T-helper 2 cell treated with Interferon-gamma antibody and Interleukin-4, amounts not matched to agents 5 μg/mL and 100 μg/mL, for 36 hours (primary cell): ENCODE measurements at regions not wholly inside any gene's neighbourhood (a gene's known extent, or its start where the extent isn't known, plus 50 kb on each side); places are given as distances from the start of the nearest gene placed in this dataset.
"Not testable (repeated sequence)": the region's sequence is repeated elsewhere in the genome, so short reads cannot be mapped to it uniquely, and the experiment has no call there.

ENCODE experiments used
- DNase-seq: peaks from one replicate; pipeline ENCODE4 v3.0.0; 2021; ENCODE audit warnings: low spot score
- H3K27ac Mint-ChIP-seq: one replicate; pipeline ENCODE4 v1.8.0; 2021; ENCODE audit warnings: mild to moderate bottlenecking, mixed read lengths
- H3K27me3 Mint-ChIP-seq: one replicate; pipeline ENCODE4 v1.8.0; 2021; ENCODE audit warnings: low read depth, mixed read lengths
- H3K36me3 Mint-ChIP-seq: one replicate; pipeline ENCODE4 v1.8.0; 2021; ENCODE audit warnings: low read depth, mixed read lengths
- H3K4me1 Mint-ChIP-seq: one replicate; pipeline ENCODE4 v1.8.0; 2021; ENCODE audit warnings: low read depth, mixed read lengths
- H3K4me3 Mint-ChIP-seq: one replicate; pipeline ENCODE4 v1.8.0; 2022; ENCODE audit warnings: mild to moderate bottlenecking, moderate library complexity, mixed read lengths
- H3K9me3 Mint-ChIP-seq: one replicate; pipeline ENCODE4 v1.8.0; 2021; ENCODE audit warnings: mixed read lengths

GRCh38 chr11:64428693-64429092 lies 69.7 kb downstream of the RPS6KA4 start:
- H3K4me3 Mint-ChIP-seq: no peak overlapping the region
- H3K4me1 Mint-ChIP-seq: no peaks in the 10 kb centered on the region
- H3K27ac Mint-ChIP-seq: no peak overlapping the region
- H3K36me3 Mint-ChIP-seq: no peaks in the 10 kb centered on the region
- no peaks in the 10 kb centered on the region for H3K9me3 Mint-ChIP-seq
- H3K27me3 Mint-ChIP-seq: no peaks in the 10 kb centered on the region
- no peak for DNase-seq

- Mint-ChIP-seq H3K9me3 (no peaks in the 10 kb centered on the region), H3K4me3 (no peak overlapping the region), H3K27ac (no peak overlapping the region), H3K27me3 (no peaks in the 10 kb centered on the region), H3K36me3 (no peaks in the 10 kb centered on the region), H3K4me1 (no peaks in the 10 kb centered on the region)
- DNase-seq: no peak
Observed at GRCh38 chr11:64429970-64430369, 71.0 kb downstream of the RPS6KA4 start.

- H3K9me3 Mint-ChIP-seq: no peaks in the 10 kb centered on the region
- H3K27ac Mint-ChIP-seq: no peak overlapping the region
Observed at GRCh38 chr11:64430645-64431044, 71.7 kb downstream of the RPS6KA4 start.

GRCh38 chr11:64436000-64436399 lies 77.0 kb downstream of the RPS6KA4 start:
- Mint-ChIP-seq H3K27ac (no peak overlapping the region), H3K36me3 (no peaks in the 10 kb centered on the region), H3K27me3 (peaks cover 9% of the 10 kb centered on the region), H3K4me1 (no peaks in the 10 kb centered on the region), H3K9me3 (no peaks in the 10 kb centered on the region), H3K4me3 (no peak overlapping the region)
- no peak for DNase-seq

More at GRCh38 chr11:64430645-64431044, 71.7 kb downstream of the RPS6KA4 start:
- H3K36me3 Mint-ChIP-seq: no peaks in the 10 kb centered on the region
- H3K4me1 Mint-ChIP-seq: no peaks in the 10 kb centered on the region
- H3K4me3 Mint-ChIP-seq: no peak overlapping the region
- DNase-seq: no peak
- peaks cover 1% of the 10 kb centered on the region for H3K27me3 Mint-ChIP-seq

GRCh38 chr11:64437426-64437825 lies 78.5 kb downstream of the RPS6KA4 start:
- Mint-ChIP-seq H3K27ac (no peak overlapping the region), H3K4me1 (no peaks in the 10 kb centered on the region), H3K36me3 (no peaks in the 10 kb centered on the region), H3K9me3 (no peaks in the 10 kb centered on the region), H3K27me3 (peaks cover 12% of the 10 kb centered on the region), H3K4me3 (no peak overlapping the region)
- DNase-seq: no peak

- DNase-seq: no peak
- Mint-ChIP-seq H3K27me3 (peaks cover 12% of the 10 kb centered on the region), H3K27ac (no peak overlapping the region), H3K4me3 (no peak overlapping the region), H3K4me1 (no peaks in the 10 kb centered on the region), H3K36me3 (no peaks in the 10 kb centered on the region), H3K9me3 (no peaks in the 10 kb centered on the region)
Observed at GRCh38 chr11:64438986-64439771, 80.2 kb downstream of the RPS6KA4 start.

GRCh38 chr11:64439772-64440491 lies 81.0 kb downstream of the RPS6KA4 start:
- H3K4me1 Mint-ChIP-seq, H3K36me3 Mint-ChIP-seq, H3K4me3 Mint-ChIP-seq, H3K27ac Mint-ChIP-seq, DNase-seq, H3K9me3 Mint-ChIP-seq: not testable (repeated sequence)
- H3K27me3 Mint-ChIP-seq: peaks cover 13% of the 10 kb centered on the region

GRCh38 chr11:64441127-64441526 lies 82.2 kb downstream of the RPS6KA4 start:
- Mint-ChIP-seq H3K4me1 (no peaks in the 10 kb centered on the region), H3K9me3 (no peaks in the 10 kb centered on the region), H3K27ac (no peak overlapping the region), H3K27me3 (peaks cover 10% of the 10 kb centered on the region), H3K4me3 (no peak overlapping the region), H3K36me3 (no peaks in the 10 kb centered on the region)
- no peak for DNase-seq

GRCh38 chr11:64443001-64443400 lies 84.0 kb downstream of the RPS6KA4 start:
- H3K4me3 Mint-ChIP-seq: no peak overlapping the region
- peaks cover 2% of the 10 kb centered on the region for H3K4me1 Mint-ChIP-seq
- H3K36me3 Mint-ChIP-seq: no peaks in the 10 kb centered on the region
- H3K27me3 Mint-ChIP-seq: peaks cover 16% of the 10 kb centered on the region
- no peak for DNase-seq
- H3K9me3 Mint-ChIP-seq: no peaks in the 10 kb centered on the region
- no peak overlapping the region for H3K27ac Mint-ChIP-seq

GRCh38 chr11:64444838-64445441 lies 86.0 kb downstream of the RPS6KA4 start:
- Mint-ChIP-seq H3K27ac (no peak overlapping the region), H3K36me3 (no peaks in the 10 kb centered on the region), H3K4me1 (peaks cover 14% of the 10 kb centered on the region), H3K27me3 (peaks cover 25% of the 10 kb centered on the region), H3K4me3 (no peak overlapping the region), H3K9me3 (no peaks in the 10 kb centered on the region)
- no peak for DNase-seq

- Mint-ChIP-seq H3K4me3 (no peak overlapping the region), H3K4me1 (peaks cover 14% of the 10 kb centered on the region), H3K27ac (no peak overlapping the region), H3K9me3 (no peaks in the 10 kb centered on the region), H3K36me3 (no peaks in the 10 kb centered on the region), H3K27me3 (peaks cover 28% of the 10 kb centered on the region)
- DNase-seq: no peak
Observed at GRCh38 chr11:64445651-64446050, 86.7 kb downstream of the RPS6KA4 start.

- Mint-ChIP-seq H3K36me3 (no peaks in the 10 kb centered on the region), H3K4me3 (peak overlapping the region; percentile 78), H3K4me1 (peaks cover 14% of the 10 kb centered on the region), H3K9me3 (no peaks in the 10 kb centered on the region), H3K27me3 (peaks cover 27% of the 10 kb centered on the region), H3K27ac (no peak overlapping the region)
- no peak for DNase-seq
Observed at GRCh38 chr11:64447831-64448598, 89.1 kb downstream of the RPS6KA4 start.

GRCh38 chr11:64448599-64449380 lies 89.8 kb downstream of the RPS6KA4 start:
- peak overlapping the region; percentile 78 for H3K4me3 Mint-ChIP-seq
- H3K9me3 Mint-ChIP-seq: no peaks in the 10 kb centered on the region
- H3K27me3 Mint-ChIP-seq: peaks cover 27% of the 10 kb centered on the region
- no peaks in the 10 kb centered on the region for H3K36me3 Mint-ChIP-seq
- DNase-seq: peak; percentile 65
- H3K4me1 Mint-ChIP-seq: peaks cover 14% of the 10 kb centered on the region
- no peak overlapping the region for H3K27ac Mint-ChIP-seq
